Calu3 (cell line): ENCODE measurements at regions not wholly inside any gene's neighbourhood (a gene's known extent, or its start where the extent isn't known, plus 50 kb on each side); places are given as distances from the start of the nearest gene placed in this dataset.

Experiments used
- BruUV-seq: library from RNA; stranded (reverse); fragments of 400-500 nt; replicated peaks from 2 replicates; lab custom pipeline; 2021; lab: Mats Ljungman, UMichigan
- CTCF ChIA-PET: fragments of 300-600 bp; sonication (Branson Sonifier 250); formaldehyde crosslinking; loops from one replicate; lab custom pipeline; 2022; ENCODE audit warnings: antibody characterized with exemption; lab: Charles Lee
- DNase-seq: peaks from one replicate; pipeline ENCODE4 v3.0.0; 2022
- H3K27ac Mint-ChIP-seq: one replicate; pipeline ENCODE4 v1.8.0; 2022; ENCODE audit warnings: mixed read lengths; ENCODE audit not compliant: unreplicated experiment
- H3K27me3 Mint-ChIP-seq: one replicate; pipeline ENCODE4 v1.8.0; 2022; ENCODE audit warnings: mixed read lengths; ENCODE audit not compliant: unreplicated experiment
- H3K36me3 Mint-ChIP-seq: one replicate; pipeline ENCODE4 v1.8.0; 2022; ENCODE audit warnings: mild to moderate bottlenecking, moderate library complexity, mixed read lengths; ENCODE audit not compliant: insufficient read depth, unreplicated experiment
- H3K4me1 Mint-ChIP-seq: one replicate; pipeline ENCODE4 v1.8.0; 2022; ENCODE audit warnings: mild to moderate bottlenecking, low read depth, mixed read lengths; ENCODE audit not compliant: unreplicated experiment
- H3K4me3 Mint-ChIP-seq: one replicate; pipeline ENCODE4 v1.8.0; 2022; ENCODE audit warnings: mild to moderate bottlenecking, low read depth, moderate library complexity, mixed read lengths; ENCODE audit not compliant: unreplicated experiment
- H3K9me3 Mint-ChIP-seq: one replicate; pipeline ENCODE4 v1.8.0; 2022; ENCODE audit warnings: low read depth, mixed read lengths; ENCODE audit not compliant: unreplicated experiment
- intact Hi-C: fragments of 100-400 bp; cut with micrococcal nuclease; formaldehyde crosslinking; loops from one replicate; pipeline ENCODE4 v1.10.0; 2022; ENCODE audit not compliant: unreplicated experiment
- TF ChIP-seq, protein P1 (sequence below): fragments of 200-600 bp; IDR thresholded peaks from one replicate; pipeline ENCODE4 v1.8.0; 2022; ENCODE audit warnings: antibody characterized with exemption; ENCODE audit not compliant: unreplicated experiment

DNA sequence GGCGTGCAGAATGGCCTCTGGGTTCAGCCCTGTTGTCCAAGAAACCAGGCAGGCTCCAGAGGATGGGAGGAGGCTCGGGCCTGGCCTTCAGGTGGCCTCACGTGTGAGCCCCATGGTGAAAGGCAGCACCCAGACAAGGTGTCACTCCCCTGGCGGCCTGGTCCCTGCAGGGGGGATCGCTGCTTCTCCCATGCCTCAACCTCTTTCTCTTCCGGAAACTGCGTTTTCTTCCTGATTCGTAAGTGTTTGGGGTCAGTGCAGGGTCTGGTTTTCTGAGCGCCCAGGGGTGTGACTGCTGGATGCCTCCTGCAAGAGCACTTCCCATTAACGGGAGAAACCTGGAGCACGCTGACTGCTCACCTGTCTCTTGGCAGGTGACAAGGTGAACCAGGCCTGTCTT, 70.0 kb upstream of the CIBAR2 start:
- CTCF ChIA-PET: no interaction called here

DNA sequence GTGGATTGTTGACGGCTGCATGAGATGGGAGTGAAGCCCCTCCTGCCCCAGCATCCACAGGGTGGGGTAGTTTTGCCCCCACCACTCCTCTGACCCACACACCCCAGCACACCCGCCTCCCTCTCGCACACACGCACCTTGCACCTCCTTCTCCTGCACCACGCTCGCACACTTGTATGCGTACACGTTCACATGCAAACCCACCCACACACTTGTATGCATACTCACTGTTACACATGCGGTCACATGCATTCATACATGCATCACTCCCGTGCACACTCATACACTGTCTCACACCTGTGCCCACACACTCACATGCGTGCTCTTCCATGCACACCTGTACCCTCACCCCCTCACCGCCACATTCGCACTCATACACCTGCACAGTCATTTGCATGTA, 70.5 kb upstream of the CIBAR2 start:
- H3K27ac Mint-ChIP-seq: no peak overlapping the region
- no peaks in the 10 kb centered on the region for H3K36me3 Mint-ChIP-seq
- H3K4me3 Mint-ChIP-seq: no peak overlapping the region
- intact Hi-C loops: no loop called here
- CTCF ChIA-PET: interaction anchor here (0.9 kb wide), 1 partner anchor 41 kb away, joined by 3 read pairs; no protein-coding TSS in a partner anchor
- no peaks in the 10 kb centered on the region for H3K4me1 Mint-ChIP-seq
- peaks cover 92% of the 10 kb centered on the region for H3K27me3 Mint-ChIP-seq
- H3K9me3 Mint-ChIP-seq: no peaks in the 10 kb centered on the region
- TF ChIP-seq, protein P1, sequence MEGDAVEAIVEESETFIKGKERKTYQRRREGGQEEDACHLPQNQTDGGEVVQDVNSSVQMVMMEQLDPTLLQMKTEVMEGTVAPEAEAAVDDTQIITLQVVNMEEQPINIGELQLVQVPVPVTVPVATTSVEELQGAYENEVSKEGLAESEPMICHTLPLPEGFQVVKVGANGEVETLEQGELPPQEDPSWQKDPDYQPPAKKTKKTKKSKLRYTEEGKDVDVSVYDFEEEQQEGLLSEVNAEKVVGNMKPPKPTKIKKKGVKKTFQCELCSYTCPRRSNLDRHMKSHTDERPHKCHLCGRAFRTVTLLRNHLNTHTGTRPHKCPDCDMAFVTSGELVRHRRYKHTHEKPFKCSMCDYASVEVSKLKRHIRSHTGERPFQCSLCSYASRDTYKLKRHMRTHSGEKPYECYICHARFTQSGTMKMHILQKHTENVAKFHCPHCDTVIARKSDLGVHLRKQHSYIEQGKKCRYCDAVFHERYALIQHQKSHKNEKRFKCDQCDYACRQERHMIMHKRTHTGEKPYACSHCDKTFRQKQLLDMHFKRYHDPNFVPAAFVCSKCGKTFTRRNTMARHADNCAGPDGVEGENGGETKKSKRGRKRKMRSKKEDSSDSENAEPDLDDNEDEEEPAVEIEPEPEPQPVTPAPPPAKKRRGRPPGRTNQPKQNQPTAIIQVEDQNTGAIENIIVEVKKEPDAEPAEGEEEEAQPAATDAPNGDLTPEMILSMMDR: no peak
- DNase-seq: no peak
- no TSS peak for BruUV-seq

More for the DNA sequence above, 70.0 kb upstream of the CIBAR2 start:
- no peaks in the 10 kb centered on the region for H3K4me1 Mint-ChIP-seq
- H3K9me3 Mint-ChIP-seq: no peaks in the 10 kb centered on the region
- no TSS peak for BruUV-seq
- H3K4me3 Mint-ChIP-seq: no peak overlapping the region
- no peaks in the 10 kb centered on the region for H3K36me3 Mint-ChIP-seq
- H3K27ac Mint-ChIP-seq: no peak overlapping the region
- TF ChIP-seq, protein P1: no peak
- intact Hi-C loops: no loop called here
- no peak for DNase-seq
- H3K27me3 Mint-ChIP-seq: peaks cover 93% of the 10 kb centered on the region

DNA sequence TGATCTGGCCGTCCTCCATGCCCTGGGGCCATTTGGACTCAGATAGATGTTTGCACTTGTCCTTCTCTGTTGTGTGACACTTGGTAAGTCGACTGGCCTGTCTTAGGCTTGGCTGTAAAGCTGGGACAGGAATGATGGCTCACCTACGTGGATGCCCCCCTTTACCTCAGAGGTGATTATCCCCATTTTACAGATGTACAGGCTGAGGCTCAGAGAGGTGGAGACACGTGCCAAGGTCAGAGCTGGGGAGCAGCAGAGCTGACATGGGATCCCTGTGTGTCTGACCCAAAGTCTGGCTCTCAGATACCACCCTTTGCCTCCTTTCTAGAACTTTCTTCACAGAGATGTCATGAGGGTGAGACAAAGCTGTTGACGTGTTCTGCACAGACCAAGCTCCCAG, 71.3 kb upstream of the CIBAR2 start:
- no peaks in the 10 kb centered on the region for H3K9me3 Mint-ChIP-seq
- TF ChIP-seq, protein P1: no peak
- CTCF ChIA-PET: interaction anchor here (0.9 kb wide), 1 partner anchor 40 kb away, joined by 3 read pairs; no protein-coding TSS in a partner anchor
- H3K27ac Mint-ChIP-seq: no peak overlapping the region
- no peak for DNase-seq
- no peak overlapping the region for H3K4me3 Mint-ChIP-seq
- peaks cover 92% of the 10 kb centered on the region for H3K27me3 Mint-ChIP-seq
- BruUV-seq: no TSS peak
- intact Hi-C loops: no loop called here
- no peaks in the 10 kb centered on the region for H3K36me3 Mint-ChIP-seq
- no peaks in the 10 kb centered on the region for H3K4me1 Mint-ChIP-seq

DNA sequence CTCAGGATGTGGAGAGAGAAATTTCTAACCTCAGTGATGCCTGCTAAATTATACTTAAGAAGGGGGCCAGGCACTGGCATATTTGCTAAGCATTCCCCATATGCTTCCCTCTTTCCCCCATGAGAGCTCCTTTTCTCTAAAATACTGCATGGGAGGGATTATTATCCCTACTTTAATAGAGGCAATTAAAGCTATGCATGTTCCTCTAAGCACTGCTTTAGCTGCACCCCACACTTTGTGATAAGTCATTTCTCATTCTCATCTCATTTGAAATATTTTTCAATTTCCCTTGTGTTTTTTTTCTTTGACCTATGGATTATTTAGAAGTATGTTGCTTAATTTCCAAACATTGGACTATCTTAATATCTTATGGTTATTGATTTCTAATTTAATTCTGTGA, 72.1 kb upstream of the CIBAR2 start:
- Mint-ChIP-seq H3K27ac (no peak overlapping the region), H3K27me3 (peaks cover 92% of the 10 kb centered on the region), H3K9me3 (no peaks in the 10 kb centered on the region), H3K36me3 (no peaks in the 10 kb centered on the region), H3K4me3 (no peak overlapping the region), H3K4me1 (no peaks in the 10 kb centered on the region)
- TF ChIP-seq, protein P1: no peak
- CTCF ChIA-PET: interaction anchor here (0.6 kb wide), 1 partner anchor 130 kb away, joined by 3 read pairs; no protein-coding TSS in a partner anchor
- DNase-seq: no peak
- BruUV-seq: no TSS peak
- intact Hi-C loops: no loop called here
